HG02981 (cell line): ENCODE measurements at regions not wholly inside any gene's neighbourhood (a gene's known extent, or its start where the extent isn't known, plus 50 kb on each side); places are given as distances from the start of the nearest gene placed in this dataset.
"Not testable (repeated sequence)": the region's sequence is repeated elsewhere in the genome, so short reads cannot be mapped to it uniquely, and the experiment has no call there.

Experiments
- ATAC-seq: cut with Tn5 transposase; IDR thresholded peaks from one replicate; pipeline ENCODE4 v1.9.1; 2021; ENCODE audit warnings: mild to moderate bottlenecking, moderate library complexity; ENCODE audit not compliant: unreplicated experiment

- ATAC-seq: not testable (repeated sequence)
Observed at GRCh38 chr6:137279279-137279678, 60.1 kb upstream of the IFNGR1 start.

GRCh38 chr6:137277971-137278637 lies 58.9 kb upstream of the IFNGR1 start:
- no peak for ATAC-seq

GRCh38 chr6:137272403-137272802 lies 53.2 kb upstream of the IFNGR1 start:
- no peak for ATAC-seq

- no peak for ATAC-seq
Observed at GRCh38 chr6:137271245-137272183, 52.3 kb upstream of the IFNGR1 start.

- no peak for ATAC-seq
Observed at GRCh38 chr6:137269803-137270202, 50.6 kb upstream of the IFNGR1 start.

GRCh38 chr6:137269347-137269746 lies 50.2 kb upstream of the IFNGR1 start:
- ATAC-seq: no peak
